Gastroesophageal sphincter (tissue), 4 donors: ENCODE measurements at regions not wholly inside any gene's neighbourhood (a gene's known extent, or its start where the extent isn't known, plus 50 kb on each side); places are given as distances from the start of the nearest gene placed in this dataset.

Experiments used
- ATAC-seq: fragments of 150-250 bp; one replicate; pipeline ENCODE4 v1.9.1; 2016; ENCODE audit warnings: mild to moderate bottlenecking, moderate library complexity
- H3K27ac ChIP-seq, 4 donors: fragments of 200-600 bp; sonication (generic) in 3 of 4; 1 replicate in 3 of 4; 2 replicates in 1 of 4; pipeline ENCODE4 v1.5.1; 2016 to 2019
- H3K27me3 ChIP-seq: fragments of 200-600 bp; sonication (generic); one replicate; pipeline ENCODE4 v1.5.1; 2019
- H3K36me3 ChIP-seq, 2 donors: fragments of 200-600 bp; sonication (generic); one replicate each; pipeline ENCODE4 v1.5.1; 2019; ENCODE audit warnings: control low read depth in 1 of 2
- H3K4me1 ChIP-seq, 3 donors: fragments of 200-600 bp; sonication (generic); 1 replicate in 2 of 3; 2 replicates in 1 of 3; pipeline ENCODE4 v1.5.1; 2016 to 2019; ENCODE audit warnings: control low read depth in 2 of 3
- H3K4me3 ChIP-seq, 2 donors: fragments of 200-600 bp; sonication (generic); one replicate each; pipeline ENCODE4 v1.5.1; 2019; ENCODE audit warnings: mild to moderate bottlenecking in 1 of 2, moderate library complexity in 1 of 2
- H3K9me3 ChIP-seq, 3 donors: fragments of 200-600 bp; sonication (generic); one replicate each; pipeline ENCODE4 v1.5.1; 2017 to 2019; ENCODE audit warnings: control low read depth in 2 of 3
- CTCF ChIP-seq, 4 experiments: fragments of 200-600 bp in 2 of 4; fragments of 450-650 bp in 2 of 4; sonication (generic) in 1 of 4; IDR thresholded peaks; one replicate each; pipeline ENCODE4 v1.5.1; 2017 to 2019; ENCODE audit warnings: antibody characterized with exemption in 4 of 4, mild to moderate bottlenecking in 2 of 4, moderate library complexity in 2 of 4
- EP300 ChIP-seq: sonication (generic); formaldehyde crosslinking; IDR thresholded peaks from one replicate; pipeline ENCODE4 v1.6.1; 2017; ENCODE audit warnings: antibody characterized with exemption, mild to moderate bottlenecking
- POLR2A ChIP-seq, 2 donors: fragments of 450-650 bp; IDR thresholded peaks; one replicate each; pipeline ENCODE4 v1.6.1; 2017; ENCODE audit warnings: antibody characterized with exemption in 2 of 2, mild to moderate bottlenecking in 2 of 2, moderate library complexity in 1 of 2
- POLR2AphosphoS5 ChIP-seq: sonication (generic); formaldehyde crosslinking; IDR thresholded peaks from one replicate; pipeline ENCODE4 v1.6.1; 2017; ENCODE audit warnings: antibody characterized with exemption
- WGBS, 2 donors: methylation state at CpG; one replicate each; pipeline ENCODE4 v1.1.5; 2018; ENCODE audit warnings: low coverage in 1 of 2; 5-methylcytosine and 5-hydroxymethylcytosine counted together

- Histone ChIP-seq H3K4me1 (no peaks in the 10 kb centered on the region), H3K27ac (no peak overlapping the region), H3K4me3 (no peak overlapping the region), H3K9me3 (no peaks in the 10 kb centered on the region), H3K36me3 (no peaks in the 10 kb centered on the region), H3K27me3 (no peaks in the 10 kb centered on the region)
- no peak for TF ChIP-seq CTCF (IDR thresholded peaks at IDR 0.05)
- no peak for TF ChIP-seq POLR2AphosphoS5
- TF ChIP-seq POLR2A (IDR thresholded peaks at IDR 0.05): no peak
- no peak for TF ChIP-seq EP300
- ATAC-seq: no peak
- WGBS, 2 donors: 79 to 95% methylated on average over 6 of the region's 11 CpGs
These were observed 58.5 kb downstream of the GPR6 start for GRCh38 chr6:110036408-110037302.

DNA sequence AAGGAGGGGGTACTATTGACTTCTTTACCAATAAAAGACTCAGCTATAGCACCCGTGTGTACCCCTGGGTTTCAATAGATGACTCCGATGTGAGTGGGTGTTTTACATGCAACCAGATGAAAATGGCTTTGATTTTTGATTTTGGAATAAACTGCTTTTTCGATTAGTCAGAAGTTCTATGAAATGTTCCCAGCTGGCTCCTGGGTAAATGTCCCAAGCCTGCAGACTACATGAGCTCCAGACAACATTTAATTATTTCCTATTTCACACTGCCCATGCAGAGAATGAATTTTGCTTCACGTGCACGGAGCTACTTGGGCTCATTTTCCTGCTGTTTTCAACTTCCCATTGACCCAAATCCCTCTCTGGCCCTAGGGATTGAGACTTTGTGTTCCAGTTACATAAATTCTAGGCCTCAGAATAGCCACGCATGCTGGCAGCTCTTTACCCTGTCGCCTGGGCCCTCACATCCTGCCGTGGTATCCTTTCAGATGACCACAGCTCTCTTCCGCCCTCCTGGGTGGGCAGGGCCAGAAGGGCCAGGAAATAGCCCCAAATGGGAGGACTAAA lies 59.7 kb downstream of the GPR6 start:
- TF ChIP-seq POLR2AphosphoS5: no peak
- no peak for TF ChIP-seq EP300
- no peak for TF ChIP-seq POLR2A (IDR thresholded peaks at IDR 0.05)
- no peak for TF ChIP-seq CTCF (IDR thresholded peaks at IDR 0.05)
- H3K27me3 ChIP-seq: no peaks in the 10 kb centered on the region
- 80% methylated on average over 5 of the region's 9 CpGs for WGBS, 2 donors
- no peak overlapping the region for H3K27ac ChIP-seq
- ATAC-seq: no peak
- H3K4me3 ChIP-seq: no peak overlapping the region
- H3K4me1 ChIP-seq: no peaks in the 10 kb centered on the region
- no peaks in the 10 kb centered on the region for H3K36me3 ChIP-seq
- H3K9me3 ChIP-seq: no peaks in the 10 kb centered on the region

GRCh38 chr6:110039364-110039980 lies 61.4 kb downstream of the GPR6 start:
- no peaks in the 10 kb centered on the region for H3K36me3 ChIP-seq
- H3K9me3 ChIP-seq: no peaks in the 10 kb centered on the region
- no peaks in the 10 kb centered on the region for H3K4me1 ChIP-seq
- ATAC-seq: peak; percentile 81
- no peaks in the 10 kb centered on the region for H3K27me3 ChIP-seq
- no peak overlapping the region for H3K27ac ChIP-seq
- WGBS, 2 donors: 6 to 8% methylated on average over 5 to 7 of the region's 7 CpGs
- H3K4me3 ChIP-seq: peak overlapping the region in 1 of 2 donors; percentile 24
- TF ChIP-seq CTCF (IDR thresholded peaks at IDR 0.05) (peak; percentile 68 to 89 (median 77)), EP300 (no peak)

- Histone ChIP-seq H3K9me3 (no peaks in the 10 kb centered on the region), H3K36me3 (no peaks in the 10 kb centered on the region), H3K27me3 (no peaks in the 10 kb centered on the region), H3K4me1 (no peaks in the 10 kb centered on the region), H3K4me3 (peak overlapping the region in 1 of 2 donors; percentile 24), H3K27ac (no peak overlapping the region)
- TF ChIP-seq CTCF (IDR thresholded peaks at IDR 0.05): peak in 1 of 4 experiments; percentile 32
- TF ChIP-seq POLR2AphosphoS5: no peak
- WGBS, 2 donors: 18 to 23% methylated on average over 9 to 14 of the region's 15 CpGs
- ATAC-seq: no peak
These were observed 61.9 kb downstream of the GPR6 start for GRCh38 chr6:110039981-110040383.
